ENCODE measurements at regions not wholly inside any gene's neighbourhood (a gene's known extent, or its start where the extent isn't known, plus 50 kb on each side); places are given as distances from the start of the nearest gene placed in this dataset.

GRCh38 chr6:130274007-130274406 is 51.3 kb upstream of the SAMD3 start:
- H3K27me3 ChIP-seq: no peaks in the 10 kb centered on the region
- no peak for TF ChIP-seq CTCF (IDR thresholded peaks at IDR 0.05)
- H3K9me3 ChIP-seq: peaks cover 26% of the 10 kb centered on the region
- no peaks in the 10 kb centered on the region for H3K36me3 ChIP-seq
- ATAC-seq (no peak), DNase-seq (no peak)
- intact Hi-C loops (cut with DNase I): no loop called here
- no peaks in the 10 kb centered on the region for H3K4me1 ChIP-seq
- H3K4me3 ChIP-seq: no peak overlapping the region
- H3K27ac ChIP-seq: no peak overlapping the region

Data from upper lobe of right lung (tissue), 1 donor.